GM21526 (cell line): ENCODE measurements at regions not wholly inside any gene's neighbourhood (a gene's known extent, or its start where the extent isn't known, plus 50 kb on each side); places are given as distances from the start of the nearest gene placed in this dataset.

ENCODE experiments used
- ATAC-seq: cut with Tn5 transposase; IDR thresholded peaks from one replicate; pipeline ENCODE4 v1.9.1; 2021; ENCODE audit warnings: moderate library complexity; ENCODE audit not compliant: unreplicated experiment, low FRiP score

GRCh38 chr11:127308291-127308690 is 307.7 kb upstream of the KIRREL3 start:
- no peak for ATAC-seq

- no peak for ATAC-seq
Measured at GRCh38 chr11:127307700-127308099, 307.1 kb upstream of the KIRREL3 start.

- ATAC-seq, result no peak
Measured at GRCh38 chr11:127304634-127305033, 304.1 kb upstream of the KIRREL3 start.

- no peak for ATAC-seq
Measured at GRCh38 chr11:127288926-127289325, 288.4 kb upstream of the KIRREL3 start.

- no peak for ATAC-seq
Measured at GRCh38 chr11:127281534-127281933, 281.0 kb upstream of the KIRREL3 start.

GRCh38 chr11:127275774-127276173 is 275.2 kb upstream of the KIRREL3 start:
- ATAC-seq, result no peak

- ATAC-seq, result no peak
Measured at GRCh38 chr11:127274328-127274676, 273.7 kb upstream of the KIRREL3 start.

- no peak for ATAC-seq
Measured at GRCh38 chr11:127273593-127274327, 273.2 kb upstream of the KIRREL3 start.

GRCh38 chr11:127270851-127271250 is 270.3 kb upstream of the KIRREL3 start:
- no peak for ATAC-seq

- ATAC-seq, result no peak
Measured at GRCh38 chr11:127269911-127270310, 269.3 kb upstream of the KIRREL3 start.

GRCh38 chr11:127268932-127269331 is 268.4 kb upstream of the KIRREL3 start:
- no peak for ATAC-seq

GRCh38 chr11:127268521-127268920 is 268.0 kb upstream of the KIRREL3 start:
- no peak for ATAC-seq

GRCh38 chr11:127259102-127259501 is 258.5 kb upstream of the KIRREL3 start:
- no peak for ATAC-seq

GRCh38 chr11:127255209-127255608 is 254.6 kb upstream of the KIRREL3 start:
- no peak for ATAC-seq

- ATAC-seq, result no peak
Measured at GRCh38 chr11:127252321-127252720, 251.8 kb upstream of the KIRREL3 start.

- no peak for ATAC-seq
Measured at GRCh38 chr11:127249576-127249975, 249.0 kb upstream of the KIRREL3 start.

- no peak for ATAC-seq
Measured at GRCh38 chr11:127248476-127248875, 247.9 kb upstream of the KIRREL3 start.

- ATAC-seq, result no peak
Measured at GRCh38 chr11:127247261-127247851, 246.8 kb upstream of the KIRREL3 start.

GRCh38 chr11:127242676-127243075 is 242.1 kb upstream of the KIRREL3 start:
- ATAC-seq, result no peak

- no peak for ATAC-seq
Measured at GRCh38 chr11:127238321-127238720, 237.8 kb upstream of the KIRREL3 start.

GRCh38 chr11:127236776-127237175 is 236.2 kb upstream of the KIRREL3 start:
- ATAC-seq, result no peak

GRCh38 chr11:127233998-127234397 is 233.4 kb upstream of the KIRREL3 start:
- no peak for ATAC-seq
